Right lung (tissue), 2 donors: ENCODE measurements at regions not wholly inside any gene's neighbourhood (a gene's known extent, or its start where the extent isn't known, plus 50 kb on each side); places are given as distances from the start of the nearest gene placed in this dataset.
A peak's percentile ranks its signal among the peaks of the same experiment; 100 is the strongest.

Source experiments
- DNase-seq, 2 donors: peaks; one replicate each; pipeline ENCODE4 v3.0.0-alpha.2; 2013

- no peak for DNase-seq
These were observed 98.4 kb upstream of the PFN2 start for GRCh38 chr3:150069154-150069527.

DNA sequence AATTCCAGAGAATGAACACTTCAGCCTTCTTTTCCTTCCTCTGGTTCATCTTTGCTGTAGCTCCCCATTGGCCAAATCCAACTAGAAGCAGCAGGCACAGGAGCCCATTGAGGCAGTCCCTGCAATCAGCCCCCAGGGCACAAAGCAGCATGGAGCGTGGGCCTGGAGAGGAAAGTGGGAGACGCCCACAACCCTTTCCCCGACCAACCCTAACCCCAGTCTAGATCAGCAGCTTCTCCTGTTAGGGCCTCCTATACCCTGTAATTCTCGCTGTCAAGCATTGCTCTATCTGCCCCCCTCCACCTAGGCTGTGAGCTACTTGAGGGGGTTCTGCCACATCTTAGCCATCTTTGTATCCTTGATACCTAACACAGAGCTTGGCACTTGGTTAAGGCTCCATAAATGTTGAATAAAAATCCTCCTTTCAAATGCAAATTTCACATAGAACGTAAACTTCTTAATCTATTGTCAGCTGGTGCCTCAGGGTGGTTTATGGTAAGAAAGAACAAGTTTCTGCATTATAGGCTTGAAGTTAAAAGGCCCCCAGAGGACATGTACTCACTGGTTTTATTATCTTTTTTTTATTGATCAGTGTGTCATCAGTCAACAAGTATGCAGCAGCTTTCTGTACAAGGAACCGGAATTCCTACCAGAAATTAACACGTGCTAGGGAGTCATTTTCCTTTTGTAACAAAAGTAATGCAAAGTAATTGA lies 97.9 kb upstream of the PFN2 start:
- DNase-seq = no peak

DNA sequence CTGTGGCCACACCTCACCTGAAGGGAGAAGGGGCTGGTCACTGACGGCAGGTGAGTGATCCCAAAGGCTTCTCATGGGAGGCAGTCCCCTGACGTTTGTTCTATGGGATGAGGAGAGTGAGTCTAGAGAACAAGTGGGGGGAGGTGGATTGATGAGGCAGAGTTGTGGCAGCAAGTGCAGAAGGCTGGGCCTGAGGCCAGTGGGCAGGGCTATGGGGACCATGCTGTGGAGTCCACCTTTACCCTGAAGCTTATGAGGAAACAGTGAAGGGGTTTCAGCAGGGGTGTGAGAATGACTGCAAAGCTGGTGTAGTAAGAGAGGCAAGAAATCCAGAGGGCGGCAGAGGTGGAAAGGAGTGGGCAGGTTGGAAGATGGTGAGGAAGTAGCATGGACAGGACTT lies 96.9 kb upstream of the PFN2 start:
- DNase-seq = no peak

- no peak for DNase-seq
These were observed 94.3 kb upstream of the PFN2 start for GRCh38 chr3:150064971-150065370.

DNA sequence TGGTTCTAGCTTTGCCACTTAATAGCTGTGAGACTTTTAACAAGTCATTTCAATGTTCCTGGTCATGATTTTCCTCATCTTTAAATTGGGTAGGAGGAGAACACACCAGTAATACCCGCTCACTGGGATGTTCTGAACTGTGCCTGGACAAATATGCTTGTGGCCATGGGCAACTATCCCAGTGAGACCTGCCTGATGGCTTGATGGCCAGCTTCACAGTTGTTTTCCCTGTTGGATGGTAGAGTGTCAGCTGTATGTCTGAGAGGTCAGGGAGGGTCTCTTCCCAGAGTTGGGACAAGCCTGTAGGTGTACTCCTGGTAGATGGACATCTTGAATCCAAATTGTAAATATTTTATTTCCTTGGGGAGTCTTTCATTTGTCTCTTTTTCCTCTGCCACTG lies 92.5 kb upstream of the PFN2 start:
- no peak for DNase-seq

DNA sequence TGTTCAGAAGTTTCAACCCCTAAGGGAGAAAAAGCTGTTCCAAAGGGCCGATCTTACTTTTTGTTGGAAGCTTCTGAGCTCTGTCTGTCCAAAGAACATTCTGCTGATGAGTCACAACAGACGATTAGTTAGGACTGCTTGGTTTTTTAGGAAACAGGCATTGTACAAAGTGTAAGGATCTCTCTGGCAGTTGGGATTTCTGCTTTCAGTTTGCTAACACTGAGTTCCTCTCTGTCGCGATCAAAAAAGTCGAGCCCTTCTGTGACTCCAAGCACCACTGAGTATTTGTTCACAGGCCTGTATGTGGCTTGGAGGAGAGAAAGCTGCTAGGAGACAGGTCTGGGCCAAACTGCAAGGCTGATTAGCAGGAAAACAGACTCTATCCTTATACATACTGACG lies 91.8 kb upstream of the PFN2 start:
- peak; percentile 62 to 72 for DNase-seq

- DNase-seq = no peak
These were observed 90.8 kb upstream of the PFN2 start for GRCh38 chr3:150061288-150062024.

GRCh38 chr3:150059729-150060128 lies 89.0 kb upstream of the PFN2 start:
- no peak for DNase-seq

- no peak for DNase-seq
These were observed 88.5 kb upstream of the PFN2 start for GRCh38 chr3:150059241-150059640.

DNA sequence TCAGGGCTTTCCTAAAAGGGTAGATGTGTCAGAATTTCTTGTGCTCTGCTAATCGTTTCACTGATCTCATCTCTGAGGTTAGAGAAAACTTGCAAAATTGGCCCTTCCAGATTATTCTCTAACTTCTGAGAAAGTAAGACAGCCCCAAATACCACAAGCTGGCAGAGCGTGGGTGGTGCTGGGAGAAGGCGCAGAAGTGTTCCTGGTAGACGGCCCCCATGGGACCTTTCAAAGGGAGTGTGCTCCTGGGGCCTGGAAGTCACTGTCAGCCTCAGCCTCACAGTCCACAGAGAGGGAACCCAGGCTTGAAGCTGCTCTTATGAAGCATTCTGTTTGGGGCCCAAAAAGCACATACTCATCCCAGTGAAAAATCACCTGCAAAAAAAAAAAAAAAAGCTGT lies 86.5 kb upstream of the PFN2 start:
- no peak for DNase-seq

GRCh38 chr3:150055332-150055731 lies 84.6 kb upstream of the PFN2 start:
- no peak for DNase-seq

DNA sequence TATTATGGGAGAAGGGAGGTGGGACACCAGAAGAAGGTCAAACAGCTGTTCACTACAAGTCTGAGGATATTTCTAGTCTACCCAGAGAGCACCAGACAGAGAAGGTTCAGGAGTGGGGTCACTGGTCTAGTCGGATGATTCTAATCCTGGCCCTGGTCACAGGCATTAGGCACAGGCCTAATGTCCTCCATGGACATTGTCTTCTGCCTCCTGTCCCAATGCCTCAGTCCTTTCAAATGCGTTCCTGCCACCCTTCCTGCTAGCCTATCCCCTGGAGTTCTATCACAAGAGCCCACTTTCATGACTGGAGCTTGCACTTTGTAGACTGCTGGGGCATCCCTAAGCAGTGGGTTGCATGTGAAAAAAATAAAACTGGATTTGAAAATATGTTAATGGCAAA lies 83.9 kb upstream of the PFN2 start:
- DNase-seq = no peak

DNA sequence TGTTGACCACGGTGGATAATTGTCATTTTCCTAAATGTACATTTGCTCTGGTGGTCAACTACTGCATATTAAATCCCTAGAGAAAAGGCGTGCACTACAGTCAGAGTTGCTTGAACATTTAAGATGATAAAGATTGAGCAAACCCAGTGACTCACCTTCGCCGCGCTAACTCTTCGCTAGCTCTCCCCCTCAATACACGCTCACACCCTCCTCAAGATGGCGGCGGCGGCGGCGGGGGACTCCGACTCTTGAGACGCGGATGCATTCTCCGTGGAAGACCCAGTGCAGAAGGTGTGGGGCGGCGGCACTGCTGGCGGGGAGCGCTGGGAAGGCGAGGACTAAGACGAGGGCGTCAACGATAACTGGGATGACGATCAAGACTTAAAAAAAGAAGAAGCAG lies 79.8 kb upstream of the PFN2 start:
- DNase-seq = no peak

- no peak for DNase-seq
These were observed 78.6 kb upstream of the PFN2 start for GRCh38 chr3:150049317-150049716.

- DNase-seq = no peak
These were observed 71.2 kb upstream of the PFN2 start for GRCh38 chr3:150041877-150042276.

- no peak for DNase-seq
These were observed 69.4 kb upstream of the PFN2 start for GRCh38 chr3:150040097-150040496.

GRCh38 chr3:150038830-150039229 lies 68.1 kb upstream of the PFN2 start:
- no peak for DNase-seq

- no peak for DNase-seq
These were observed 66.1 kb upstream of the PFN2 start for GRCh38 chr3:150036780-150037179.

- no peak for DNase-seq
These were observed 65.4 kb upstream of the PFN2 start for GRCh38 chr3:150035910-150036612.

DNA sequence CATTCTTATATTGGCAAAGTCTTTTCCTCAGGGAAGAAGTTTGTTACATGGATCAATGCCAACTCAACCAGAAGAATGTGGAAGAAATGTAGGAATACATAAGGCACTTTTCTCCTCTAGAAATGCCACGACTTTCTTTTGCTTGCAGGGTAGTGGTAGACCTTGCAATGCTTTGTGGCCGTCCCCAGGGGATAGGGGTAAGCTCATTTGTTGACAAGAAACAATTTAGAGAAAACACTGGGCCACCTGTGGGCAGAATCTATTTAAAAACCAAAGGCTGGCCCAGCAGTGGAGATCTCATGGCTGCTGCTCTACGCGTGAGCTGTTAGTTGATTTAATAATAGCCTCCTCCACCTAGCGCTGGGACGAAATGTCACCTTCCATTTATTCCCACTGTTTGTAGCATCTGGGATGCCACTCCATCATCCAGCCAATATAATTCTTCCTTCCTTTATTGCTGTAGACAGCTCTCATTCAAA lies 64.6 kb upstream of the PFN2 start:
- no peak for DNase-seq

GRCh38 chr3:150033721-150034120 lies 63.0 kb upstream of the PFN2 start:
- DNase-seq = no peak

DNA sequence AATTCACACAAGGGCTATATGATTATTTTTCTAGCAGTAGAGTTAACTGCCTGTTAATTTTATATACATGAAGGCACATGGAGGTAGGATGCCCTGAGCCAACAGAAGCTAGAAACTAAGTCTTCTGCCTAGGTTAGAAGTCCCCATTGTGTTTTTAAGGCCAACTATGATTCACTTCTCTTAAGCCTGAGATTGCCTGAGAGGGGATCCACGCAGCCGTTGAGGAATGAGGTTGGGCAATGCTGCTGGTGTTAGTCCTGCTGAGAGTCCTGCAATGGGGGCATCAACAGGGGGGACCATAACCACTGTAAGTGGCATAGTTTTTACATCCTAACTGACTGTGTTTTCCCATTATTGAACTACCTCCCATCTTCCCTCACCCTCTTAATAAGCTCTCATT lies 60.1 kb upstream of the PFN2 start:
- DNase-seq = no peak

GRCh38 chr3:150023239-150023636 lies 52.5 kb upstream of the PFN2 start:
- no peak for DNase-seq
